ENCODE measurements at regions not wholly inside any gene's neighbourhood (a gene's known extent, or its start where the extent isn't known, plus 50 kb on each side); places are given as distances from the start of the nearest gene placed in this dataset.

DNA sequence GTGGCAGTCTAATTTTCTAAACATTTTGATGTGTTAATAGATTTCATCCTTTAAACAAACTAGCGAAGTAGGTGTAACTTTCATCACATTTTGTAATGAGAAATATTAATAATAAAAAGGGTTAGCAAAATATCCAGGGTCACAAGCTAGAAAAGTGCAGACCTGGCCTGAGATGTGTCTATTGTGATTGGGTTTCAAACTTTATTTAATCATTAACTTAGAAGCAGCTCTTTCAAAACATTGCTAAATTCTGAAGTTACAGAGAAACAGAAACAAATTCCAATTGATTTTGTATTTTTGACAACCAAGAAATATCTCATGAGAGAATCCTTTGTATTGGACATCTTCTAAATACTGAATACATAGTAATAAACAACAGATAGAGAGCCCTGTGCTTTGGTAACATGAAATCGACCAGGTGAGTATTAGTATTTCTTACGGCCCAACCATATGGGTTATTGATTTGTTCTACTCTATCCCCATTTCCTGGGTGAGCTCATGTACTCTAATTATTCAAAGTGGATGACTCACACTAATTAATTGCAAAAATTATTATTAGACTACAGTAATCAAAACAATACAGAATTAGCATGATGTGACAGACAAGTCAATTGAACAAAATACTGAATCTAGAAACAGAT is 1093.8 kb upstream of the AGA start:
- H3K36me3 ChIP-seq (ENCODE audit: insufficient read depth, low read length), result no peaks in the 10 kb centered on the region
- no peaks in the 10 kb centered on the region for H3K4me1 ChIP-seq (ENCODE audit: insufficient read depth, low read length)
- ATAC-seq (ENCODE audit: insufficient read depth, low read depth), result no peak
- H2AFZ ChIP-seq (ENCODE audit: low read depth, low read length), result no peak overlapping the region
- H3K27me3 ChIP-seq (ENCODE audit: insufficient read depth, low read length, poor library complexity), result no peaks in the 10 kb centered on the region
- H4K20me1 ChIP-seq (ENCODE audit: insufficient read depth, low read length), result no peaks in the 10 kb centered on the region
- no peak overlapping the region for H3K4me3 ChIP-seq (ENCODE audit: low read depth in 1 of 2, low read length in 2 of 2)
- DNase-seq, result no peak
- H3K27ac ChIP-seq (ENCODE audit: low read length), result no peak overlapping the region
- no peaks in the 10 kb centered on the region for H3K9me3 ChIP-seq (ENCODE audit: insufficient read depth, low read length, severe bottlenecking)
- no peak for TF ChIP-seq EZH2 (IDR thresholded peaks at IDR 0.05; ENCODE audit: borderline replicate concordance, low read depth, low read length, severe bottlenecking)
- TF ChIP-seq, protein P1, sequence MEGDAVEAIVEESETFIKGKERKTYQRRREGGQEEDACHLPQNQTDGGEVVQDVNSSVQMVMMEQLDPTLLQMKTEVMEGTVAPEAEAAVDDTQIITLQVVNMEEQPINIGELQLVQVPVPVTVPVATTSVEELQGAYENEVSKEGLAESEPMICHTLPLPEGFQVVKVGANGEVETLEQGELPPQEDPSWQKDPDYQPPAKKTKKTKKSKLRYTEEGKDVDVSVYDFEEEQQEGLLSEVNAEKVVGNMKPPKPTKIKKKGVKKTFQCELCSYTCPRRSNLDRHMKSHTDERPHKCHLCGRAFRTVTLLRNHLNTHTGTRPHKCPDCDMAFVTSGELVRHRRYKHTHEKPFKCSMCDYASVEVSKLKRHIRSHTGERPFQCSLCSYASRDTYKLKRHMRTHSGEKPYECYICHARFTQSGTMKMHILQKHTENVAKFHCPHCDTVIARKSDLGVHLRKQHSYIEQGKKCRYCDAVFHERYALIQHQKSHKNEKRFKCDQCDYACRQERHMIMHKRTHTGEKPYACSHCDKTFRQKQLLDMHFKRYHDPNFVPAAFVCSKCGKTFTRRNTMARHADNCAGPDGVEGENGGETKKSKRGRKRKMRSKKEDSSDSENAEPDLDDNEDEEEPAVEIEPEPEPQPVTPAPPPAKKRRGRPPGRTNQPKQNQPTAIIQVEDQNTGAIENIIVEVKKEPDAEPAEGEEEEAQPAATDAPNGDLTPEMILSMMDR (IDR thresholded peaks at IDR 0.05; ENCODE audit: borderline replicate concordance, extremely low read depth, low read length, poor library complexity, severe bottlenecking), result no peak
- H3K9ac ChIP-seq (ENCODE audit: low read depth, low read length), result no peak overlapping the region
- H3K4me2 ChIP-seq (ENCODE audit: insufficient read depth, low read length), result no peak overlapping the region
- H3K79me2 ChIP-seq (ENCODE audit: insufficient read depth, low read length), result no peaks in the 10 kb centered on the region

- H4K20me1 ChIP-seq (ENCODE audit: insufficient read depth, low read length), result no peaks in the 10 kb centered on the region
- no peak overlapping the region for H3K4me3 ChIP-seq (ENCODE audit: low read depth in 1 of 2, low read length in 2 of 2)
- H3K9me3 ChIP-seq (ENCODE audit: insufficient read depth, low read length, severe bottlenecking), result no peaks in the 10 kb centered on the region
- no peak for ATAC-seq (ENCODE audit: insufficient read depth, low read depth)
- no peak for DNase-seq
- no peaks in the 10 kb centered on the region for H3K27me3 ChIP-seq (ENCODE audit: insufficient read depth, low read length, poor library complexity)
- H3K27ac ChIP-seq (ENCODE audit: low read length), result no peak overlapping the region
- H3K79me2 ChIP-seq (ENCODE audit: insufficient read depth, low read length), result no peaks in the 10 kb centered on the region
- H3K36me3 ChIP-seq (ENCODE audit: insufficient read depth, low read length), result no peaks in the 10 kb centered on the region
- H2AFZ ChIP-seq (ENCODE audit: low read depth, low read length), result no peak overlapping the region
- no peak overlapping the region for H3K9ac ChIP-seq (ENCODE audit: low read depth, low read length)
- H3K4me2 ChIP-seq (ENCODE audit: insufficient read depth, low read length), result no peak overlapping the region
- TF ChIP-seq EZH2 (IDR thresholded peaks at IDR 0.05; ENCODE audit: borderline replicate concordance, low read depth, low read length, severe bottlenecking), result no peak
- TF ChIP-seq, protein P1 (IDR thresholded peaks at IDR 0.05; ENCODE audit: borderline replicate concordance, extremely low read depth, low read length, poor library complexity, severe bottlenecking), result no peak
- H3K4me1 ChIP-seq (ENCODE audit: insufficient read depth, low read length), result no peaks in the 10 kb centered on the region
Measured at GRCh38 chr4:178553201-178553600, 1111.0 kb upstream of the AGA start.

GRCh38 chr4:178554352-178554751 is 1112.1 kb upstream of the AGA start:
- Histone ChIP-seq H3K9me3 (ENCODE audit: insufficient read depth, low read length, severe bottlenecking) (no peaks in the 10 kb centered on the region), H4K20me1 (ENCODE audit: insufficient read depth, low read length) (no peaks in the 10 kb centered on the region), H3K79me2 (ENCODE audit: insufficient read depth, low read length) (no peaks in the 10 kb centered on the region), H2AFZ (ENCODE audit: low read depth, low read length) (no peak overlapping the region), H3K9ac (ENCODE audit: low read depth, low read length) (no peak overlapping the region), H3K4me2 (ENCODE audit: insufficient read depth, low read length) (no peak overlapping the region), H3K36me3 (ENCODE audit: insufficient read depth, low read length) (no peaks in the 10 kb centered on the region), H3K4me3 (ENCODE audit: low read depth in 1 of 2, low read length in 2 of 2) (no peak overlapping the region), H3K27me3 (ENCODE audit: insufficient read depth, low read length, poor library complexity) (no peaks in the 10 kb centered on the region), H3K4me1 (ENCODE audit: insufficient read depth, low read length) (no peaks in the 10 kb centered on the region), H3K27ac (ENCODE audit: low read length) (no peak overlapping the region)
- no peak for TF ChIP-seq EZH2 (IDR thresholded peaks at IDR 0.05; ENCODE audit: borderline replicate concordance, low read depth, low read length, severe bottlenecking)
- TF ChIP-seq, protein P1 (IDR thresholded peaks at IDR 0.05; ENCODE audit: borderline replicate concordance, extremely low read depth, low read length, poor library complexity, severe bottlenecking), result no peak
- ATAC-seq (ENCODE audit: insufficient read depth, low read depth) (no peak), DNase-seq (no peak)
